Lower leg skin (tissue), 3 donors: ENCODE measurements at regions not wholly inside any gene's neighbourhood (a gene's known extent, or its start where the extent isn't known, plus 50 kb on each side); places are given as distances from the start of the nearest gene placed in this dataset.

Experiments used
- CTCF ChIP-seq, 3 donors: fragments of 450-650 bp; IDR thresholded peaks; one replicate each; pipeline ENCODE4 v1.5.1; 2016; ENCODE audit warnings: antibody characterized with exemption in 3 of 3, mild to moderate bottlenecking in 3 of 3, moderate library complexity in 2 of 3
- POLR2A ChIP-seq, 2 donors: fragments of 450-650 bp; IDR thresholded peaks; one replicate each; pipeline ENCODE4 v1.6.1; 2016 to 2017; ENCODE audit warnings: antibody characterized with exemption in 2 of 2, mild to moderate bottlenecking in 1 of 2, moderate library complexity in 1 of 2

- no peak for TF ChIP-seq CTCF (IDR thresholded peaks at IDR 0.05)
- no peak for TF ChIP-seq POLR2A (IDR thresholded peaks at IDR 0.05)
Observed at GRCh38 chr6:76810286-76810685, 653.0 kb downstream of the HTR1B start.
